GM18867 (cell line): ENCODE measurements at regions not wholly inside any gene's neighbourhood (a gene's known extent, or its start where the extent isn't known, plus 50 kb on each side); places are given as distances from the start of the nearest gene placed in this dataset.
"Not testable (repeated sequence)": the region's sequence is repeated elsewhere in the genome, so short reads cannot be mapped to it uniquely, and the experiment has no call there.

Experiments used
- ATAC-seq: cut with Tn5 transposase; IDR thresholded peaks from one replicate; pipeline ENCODE4 v1.9.1; 2021; ENCODE audit warnings: mild to moderate bottlenecking, moderate library complexity; ENCODE audit not compliant: unreplicated experiment

GRCh38 chr18:56489893-56490292, 148.5 kb downstream of the TXNL1 start:
- no peak for ATAC-seq

- ATAC-seq: no peak
These were observed 149.7 kb downstream of the TXNL1 start for GRCh38 chr18:56488739-56489138.

- ATAC-seq: no peak
These were observed 150.6 kb downstream of the TXNL1 start for GRCh38 chr18:56487801-56488200.

GRCh38 chr18:56483386-56483785, 155.0 kb downstream of the TXNL1 start:
- ATAC-seq: no peak

GRCh38 chr18:56482813-56483212, 155.6 kb downstream of the TXNL1 start:
- ATAC-seq: not testable (repeated sequence)

- no peak for ATAC-seq
These were observed 156.6 kb downstream of the TXNL1 start for GRCh38 chr18:56481751-56482150.

GRCh38 chr18:56479841-56480240, 158.6 kb downstream of the TXNL1 start:
- ATAC-seq: no peak

- no peak for ATAC-seq
These were observed 163.1 kb downstream of the TXNL1 start for GRCh38 chr18:56475250-56475649.

- no peak for ATAC-seq
These were observed 164.9 kb downstream of the TXNL1 start for GRCh38 chr18:56473400-56474024.

- ATAC-seq: no peak
These were observed 167.7 kb downstream of the TXNL1 start for GRCh38 chr18:56470406-56471351.

GRCh38 chr18:56469582-56469981, 168.8 kb downstream of the TXNL1 start:
- ATAC-seq: no peak

- ATAC-seq: no peak
These were observed 170.0 kb downstream of the TXNL1 start for GRCh38 chr18:56468396-56468795.

GRCh38 chr18:56462276-56462675, 176.1 kb downstream of the TXNL1 start:
- no peak for ATAC-seq

GRCh38 chr18:56461151-56461550, 177.2 kb downstream of the TXNL1 start:
- no peak for ATAC-seq

GRCh38 chr18:56460581-56460980, 177.8 kb downstream of the TXNL1 start:
- no peak for ATAC-seq

GRCh38 chr18:56458770-56459712, 179.4 kb downstream of the TXNL1 start:
- ATAC-seq: no peak

GRCh38 chr18:56455874-56456273, 182.5 kb downstream of the TXNL1 start:
- no peak for ATAC-seq

GRCh38 chr18:56455141-56455540, 183.3 kb downstream of the TXNL1 start:
- ATAC-seq: no peak

GRCh38 chr18:56453631-56454030, 184.8 kb downstream of the TXNL1 start:
- ATAC-seq: no peak

- no peak for ATAC-seq
These were observed 187.2 kb downstream of the TXNL1 start for GRCh38 chr18:56451188-56451587.

- ATAC-seq: no peak
These were observed 189.6 kb downstream of the TXNL1 start for GRCh38 chr18:56448751-56449150.
